GM21786 (cell line): ENCODE measurements at regions not wholly inside any gene's neighbourhood (a gene's known extent, or its start where the extent isn't known, plus 50 kb on each side); places are given as distances from the start of the nearest gene placed in this dataset.

Source experiments
- ATAC-seq: cut with Tn5 transposase; IDR thresholded peaks from one replicate; pipeline ENCODE4 v1.9.1; 2021; ENCODE audit not compliant: unreplicated experiment

- no peak for ATAC-seq
These were observed 816.4 kb upstream of the AGA start for GRCh38 chr4:178258603-178259002.

- no peak for ATAC-seq
These were observed 817.3 kb upstream of the AGA start for GRCh38 chr4:178259566-178259965.

GRCh38 chr4:178264001-178264400 lies 821.8 kb upstream of the AGA start:
- no peak for ATAC-seq

- no peak for ATAC-seq
These were observed 829.1 kb upstream of the AGA start for GRCh38 chr4:178271386-178271785.

- no peak for ATAC-seq
These were observed 830.9 kb upstream of the AGA start for GRCh38 chr4:178273168-178273567.

- peak; percentile 71 for ATAC-seq
These were observed 833.6 kb upstream of the AGA start for GRCh38 chr4:178275671-178276360.

GRCh38 chr4:178280362-178280761 lies 838.1 kb upstream of the AGA start:
- no peak for ATAC-seq

- ATAC-seq = no peak
These were observed 846.2 kb upstream of the AGA start for GRCh38 chr4:178288462-178288861.

GRCh38 chr4:178293601-178294000 lies 851.4 kb upstream of the AGA start:
- ATAC-seq = no peak

- ATAC-seq = no peak
These were observed 854.4 kb upstream of the AGA start for GRCh38 chr4:178296669-178297068.

GRCh38 chr4:178306565-178306964 lies 864.3 kb upstream of the AGA start:
- no peak for ATAC-seq

- ATAC-seq = no peak
These were observed 867.7 kb upstream of the AGA start for GRCh38 chr4:178309890-178310289.

GRCh38 chr4:178311997-178312396 lies 869.8 kb upstream of the AGA start:
- ATAC-seq = no peak

GRCh38 chr4:178314287-178314686 lies 872.0 kb upstream of the AGA start:
- ATAC-seq = no peak

- ATAC-seq = no peak
These were observed 874.0 kb upstream of the AGA start for GRCh38 chr4:178316211-178316610.

- no peak for ATAC-seq
These were observed 877.8 kb upstream of the AGA start for GRCh38 chr4:178320003-178320402.

GRCh38 chr4:178322524-178323183 lies 880.4 kb upstream of the AGA start:
- no peak for ATAC-seq

- ATAC-seq = no peak
These were observed 887.1 kb upstream of the AGA start for GRCh38 chr4:178329226-178329872.

GRCh38 chr4:178333355-178333754 lies 891.1 kb upstream of the AGA start:
- ATAC-seq = no peak

GRCh38 chr4:178339769-178340168 lies 897.5 kb upstream of the AGA start:
- no peak for ATAC-seq

- ATAC-seq = no peak
These were observed 898.2 kb upstream of the AGA start for GRCh38 chr4:178340468-178340867.

- ATAC-seq = no peak
These were observed 901.9 kb upstream of the AGA start for GRCh38 chr4:178344096-178344495.
